CD4-positive, alpha-beta memory T cell (primary cell): ENCODE measurements at regions not wholly inside any gene's neighbourhood (a gene's known extent, or its start where the extent isn't known, plus 50 kb on each side); places are given as distances from the start of the nearest gene placed in this dataset.
"Not testable (repeated sequence)": the region's sequence is repeated elsewhere in the genome, so short reads cannot be mapped to it uniquely, and the experiment has no call there.

Source experiments
- CTCF ChIA-PET: fragments of 350-600 bp; sonication (Branson Sonifier 250); formaldehyde crosslinking; loops from one replicate; lab custom pipeline; 2021; ENCODE audit warnings: inconsistent platforms; ENCODE audit not compliant: partially characterized antibody; lab: Charles Lee
- POLR2A ChIA-PET: fragments of 350-600 bp; sonication (Branson Sonifier 250); formaldehyde crosslinking; loops from one replicate; lab custom pipeline; 2021; ENCODE audit not compliant: partially characterized antibody; lab: Charles Lee
- DNase-seq, 5 donors: peaks; one replicate each; pipeline versions ENCODE4 v3.0.0 to v3.0.0-alpha.2; 2020 to 2022; ENCODE audit warnings: mixed read lengths in 1 of 5
- H3K27ac ChIP-seq: one replicate; pipeline ENCODE4 v1.7.0; 2013; ENCODE audit warnings: low read depth, low read length
- H3K27me3 ChIP-seq: 2 replicates; pipeline ENCODE4 v1.7.0; 2013; ENCODE audit warnings: mild to moderate bottlenecking, low read length, moderate library complexity; ENCODE audit not compliant: insufficient read depth
- H3K36me3 ChIP-seq: 2 replicates; pipeline ENCODE4 v1.7.0; 2013; ENCODE audit warnings: mild to moderate bottlenecking, low read length, moderate library complexity; ENCODE audit not compliant: insufficient read depth
- H3K4me1 ChIP-seq: 2 replicates; pipeline ENCODE4 v1.7.0; 2013; ENCODE audit warnings: mild to moderate bottlenecking, low read length, moderate library complexity; ENCODE audit not compliant: insufficient read depth
- H3K4me3 ChIP-seq, 2 donors: one replicate each; pipeline ENCODE4 v1.7.0; 2013; ENCODE audit warnings: low read length in 2 of 2, mild to moderate bottlenecking in 1 of 2
- H3K9me3 ChIP-seq, 2 donors: one replicate each; pipeline ENCODE4 v1.7.0; 2013; ENCODE audit warnings: low read length in 2 of 2, control low read depth in 1 of 2; ENCODE audit not compliant: control insufficient read depth in 1 of 2
- H3K27ac Mint-ChIP-seq, 7 donors: one replicate each; pipeline ENCODE4 v1.8.0; 2020 to 2021; ENCODE audit warnings: mixed read lengths in 7 of 7, mild to moderate bottlenecking in 6 of 7, inconsistent platforms in 3 of 7, moderate library complexity in 3 of 7
- H3K27me3 Mint-ChIP-seq, 2 donors: one replicate each; pipeline ENCODE4 v1.8.0; 2020 to 2021; ENCODE audit warnings: mixed read lengths in 2 of 2
- H3K36me3 Mint-ChIP-seq, 2 donors: one replicate each; pipeline ENCODE4 v1.8.0; 2020 to 2021; ENCODE audit warnings: mixed read lengths in 2 of 2, inconsistent platforms in 1 of 2, mild to moderate bottlenecking in 1 of 2
- H3K4me1 Mint-ChIP-seq, 4 donors: one replicate each; pipeline ENCODE4 v1.8.0; 2020 to 2021; ENCODE audit warnings: mixed read lengths in 4 of 4, mild to moderate bottlenecking in 1 of 4
- H3K4me3 Mint-ChIP-seq, 8 donors: one replicate each; pipeline ENCODE4 v1.8.0; 2020 to 2021; ENCODE audit warnings: mixed read lengths in 8 of 8, mild to moderate bottlenecking in 7 of 8, moderate library complexity in 6 of 8, inconsistent platforms in 3 of 8
- H3K9me3 Mint-ChIP-seq, 8 donors: one replicate each; pipeline ENCODE4 v1.8.0; 2020 to 2021; ENCODE audit warnings: mixed read lengths in 8 of 8, mild to moderate bottlenecking in 5 of 8, inconsistent platforms in 3 of 8, moderate library complexity in 1 of 8
- intact Hi-C: fragments of 100-400 bp; cut with micrococcal nuclease; formaldehyde crosslinking; loops from one replicate; pipeline ENCODE4 v1.15.1; 2023

DNA sequence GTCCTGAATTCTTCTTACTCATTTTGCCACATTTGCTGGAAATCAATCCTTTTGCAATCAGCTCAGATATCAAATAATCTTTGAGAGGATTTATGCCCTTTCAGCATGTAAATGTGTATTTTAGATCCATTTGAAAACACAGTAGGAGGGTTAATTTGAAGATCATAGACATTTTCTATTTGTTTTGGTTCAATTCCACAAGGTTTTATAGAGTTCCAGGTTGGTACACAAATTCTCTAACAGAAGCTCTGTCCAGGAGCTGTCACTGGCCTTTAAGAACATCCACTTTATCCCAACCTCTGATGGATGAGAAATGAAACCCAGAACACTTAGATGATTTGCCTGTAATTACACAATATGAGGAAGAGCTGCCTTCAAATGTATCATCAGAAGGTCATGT, 157.3 kb upstream of the CHAC2 start:
- Histone ChIP-seq H3K27ac (no peak overlapping the region), H3K4me1 (no peaks in the 10 kb centered on the region), H3K36me3 (no peaks in the 10 kb centered on the region), H3K27me3 (no peaks in the 10 kb centered on the region), H3K4me3 (no peak overlapping the region), H3K9me3 (no peaks in the 10 kb centered on the region)
- Mint-ChIP-seq H3K36me3 (no peaks in the 10 kb centered on the region), H3K4me1 (no peaks in the 10 kb centered on the region), H3K27ac (no peak overlapping the region), H3K27me3 (peaks cover 0 to 4% of the 10 kb centered on the region in 2 donors), H3K4me3 (no peak overlapping the region), H3K9me3 (no peaks in the 10 kb centered on the region)
- intact Hi-C loops: no loop called here
- POLR2A ChIA-PET: no interaction called here
- no peak for DNase-seq
- CTCF ChIA-PET: no interaction called here

- Histone ChIP-seq H3K4me3 (no peak overlapping the region), H3K4me1 (no peaks in the 10 kb centered on the region), H3K27ac (no peak overlapping the region), H3K36me3 (no peaks in the 10 kb centered on the region), H3K9me3 (no peaks in the 10 kb centered on the region), H3K27me3 (no peaks in the 10 kb centered on the region)
- DNase-seq: no peak
- Mint-ChIP-seq H3K4me1 (no peaks in the 10 kb centered on the region), H3K9me3 (no peaks in the 10 kb centered on the region), H3K4me3 (no peak overlapping the region), H3K27ac (no peak overlapping the region), H3K36me3 (no peaks in the 10 kb centered on the region), H3K27me3 (peaks cover 0 to 4% of the 10 kb centered on the region in 2 donors)
- POLR2A ChIA-PET: no interaction called here
- CTCF ChIA-PET: no interaction called here
- intact Hi-C loops: no loop called here
These were observed 158.1 kb upstream of the CHAC2 start for GRCh38 chr2:53609551-53609950.

- Histone ChIP-seq H3K4me1 (no peaks in the 10 kb centered on the region), H3K36me3 (no peaks in the 10 kb centered on the region), H3K27me3 (no peaks in the 10 kb centered on the region), H3K9me3 (no peaks in the 10 kb centered on the region), H3K4me3 (no peak overlapping the region), H3K27ac (no peak overlapping the region)
- no peaks in the 10 kb centered on the region for H3K4me1 Mint-ChIP-seq
- H3K9me3 Mint-ChIP-seq: no peaks in the 10 kb centered on the region
- intact Hi-C loops: no loop called here
- no peaks in the 10 kb centered on the region for H3K27me3 Mint-ChIP-seq
- ChIA-PET CTCF (no interaction called here), POLR2A (no interaction called here)
- peak overlapping the region in 1 of 7 donors; percentile 55 for H3K27ac Mint-ChIP-seq
- H3K4me3 Mint-ChIP-seq: no peak overlapping the region
- no peaks in the 10 kb centered on the region for H3K36me3 Mint-ChIP-seq
- DNase-seq: no peak
These were observed 159.3 kb upstream of the CHAC2 start for GRCh38 chr2:53608293-53608692.

- peaks cover 0 to 3% of the 10 kb centered on the region in 2 donors for H3K36me3 Mint-ChIP-seq
- H3K9me3 Mint-ChIP-seq: no peaks in the 10 kb centered on the region
- no peaks in the 10 kb centered on the region for H3K4me1 Mint-ChIP-seq
- H3K27me3 Mint-ChIP-seq: peaks cover 5 to 9% of the 10 kb centered on the region in 2 donors
- H3K27ac ChIP-seq: no peak overlapping the region
- no peaks in the 10 kb centered on the region for H3K4me1 ChIP-seq
- no peak overlapping the region for H3K4me3 ChIP-seq
- DNase-seq: no peak
- no peaks in the 10 kb centered on the region for H3K9me3 ChIP-seq
- ChIA-PET CTCF (no interaction called here), POLR2A (no interaction called here)
- peaks cover 4% of the 10 kb centered on the region for H3K27me3 ChIP-seq
- H3K4me3 Mint-ChIP-seq: no peak overlapping the region
- no peaks in the 10 kb centered on the region for H3K36me3 ChIP-seq
- no peak overlapping the region for H3K27ac Mint-ChIP-seq
- intact Hi-C loops: no loop called here
These were observed 166.8 kb upstream of the CHAC2 start for GRCh38 chr2:53600815-53601214.

GRCh38 chr2:53586733-53587612, 180.6 kb upstream of the CHAC2 start:
- CTCF ChIA-PET, H3K27me3 ChIP-seq, H3K4me1 ChIP-seq, H3K27ac ChIP-seq, intact Hi-C loops, H3K27me3 Mint-ChIP-seq, H3K4me3 ChIP-seq, H3K9me3 Mint-ChIP-seq, POLR2A ChIA-PET, H3K9me3 ChIP-seq, H3K36me3 ChIP-seq, H3K36me3 Mint-ChIP-seq, H3K4me1 Mint-ChIP-seq: not testable (repeated sequence)
- H3K27ac Mint-ChIP-seq: peak overlapping the region in 4 of 7 donors; percentile 29 to 81 (median 50)
- DNase-seq: peak in 2 of 5 donors; percentile 8 to 10
- H3K4me3 Mint-ChIP-seq: peak overlapping the region in 5 of 8 donors; percentile 59 to 83 (median 77)

- H3K4me1 ChIP-seq: no peaks in the 10 kb centered on the region
- H3K27me3 Mint-ChIP-seq: peaks cover 6 to 8% of the 10 kb centered on the region in 2 donors
- H3K27me3 ChIP-seq: no peaks in the 10 kb centered on the region
- no peak overlapping the region for H3K4me3 Mint-ChIP-seq
- H3K36me3 Mint-ChIP-seq: no peaks in the 10 kb centered on the region
- no peaks in the 10 kb centered on the region for H3K4me1 Mint-ChIP-seq
- intact Hi-C loops: no loop called here
- H3K27ac Mint-ChIP-seq: no peak overlapping the region
- CTCF ChIA-PET: no interaction called here
- DNase-seq: no peak
- POLR2A ChIA-PET: no interaction called here
- no peaks in the 10 kb centered on the region for H3K36me3 ChIP-seq
- peaks cover 0 to 3% (median 0%) of the 10 kb centered on the region in 8 donors for H3K9me3 Mint-ChIP-seq
- H3K4me3 ChIP-seq: no peak overlapping the region
- no peak overlapping the region for H3K27ac ChIP-seq
- H3K9me3 ChIP-seq: no peaks in the 10 kb centered on the region
These were observed 182.6 kb upstream of the CHAC2 start for GRCh38 chr2:53584986-53585385.

DNA sequence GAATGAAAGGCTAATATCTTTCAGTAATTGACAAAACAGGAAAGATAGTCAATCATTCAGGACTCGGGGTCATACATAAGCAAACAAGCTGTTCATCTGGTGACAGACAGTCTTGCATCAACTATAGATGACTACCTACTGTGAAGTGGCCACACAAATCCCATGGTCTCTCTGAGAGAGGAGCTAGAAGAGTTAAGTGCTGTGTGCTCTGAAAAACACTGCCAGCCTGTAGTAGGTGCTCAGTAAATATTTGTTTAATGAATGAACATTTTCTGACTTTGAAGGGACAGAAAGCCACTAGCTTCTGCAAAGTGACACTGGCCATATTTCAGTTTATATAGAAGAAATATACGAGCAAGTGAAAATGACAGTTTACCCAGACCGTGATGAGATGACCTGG, 184.0 kb upstream of the CHAC2 start:
- H3K4me1 ChIP-seq: no peaks in the 10 kb centered on the region
- Mint-ChIP-seq H3K4me3 (no peak overlapping the region), H3K4me1 (no peaks in the 10 kb centered on the region), H3K36me3 (no peaks in the 10 kb centered on the region), H3K27me3 (peaks cover 6 to 10% of the 10 kb centered on the region in 2 donors), H3K27ac (no peak overlapping the region), H3K9me3 (peaks cover 0 to 3% (median 0%) of the 10 kb centered on the region in 8 donors)
- intact Hi-C loops: no loop called here
- no peak overlapping the region for H3K27ac ChIP-seq
- no peak overlapping the region for H3K4me3 ChIP-seq
- H3K27me3 ChIP-seq: no peaks in the 10 kb centered on the region
- no peak for DNase-seq
- CTCF ChIA-PET: no interaction called here
- no peaks in the 10 kb centered on the region for H3K9me3 ChIP-seq
- H3K36me3 ChIP-seq: no peaks in the 10 kb centered on the region
- POLR2A ChIA-PET: no interaction called here
